CD4-positive, alpha-beta T cell treated with Interleukin-17A for 4 hours (primary cell): ENCODE measurements at regions not wholly inside any gene's neighbourhood (a gene's known extent, or its start where the extent isn't known, plus 50 kb on each side); places are given as distances from the start of the nearest gene placed in this dataset.
"Not testable (repeated sequence)": the region's sequence is repeated elsewhere in the genome, so short reads cannot be mapped to it uniquely, and the experiment has no call there.

Experiments
- DNase-seq: peaks from one replicate; pipeline ENCODE4 v3.0.0-alpha.2; 2020; ENCODE audit warnings: mixed read lengths

DNA sequence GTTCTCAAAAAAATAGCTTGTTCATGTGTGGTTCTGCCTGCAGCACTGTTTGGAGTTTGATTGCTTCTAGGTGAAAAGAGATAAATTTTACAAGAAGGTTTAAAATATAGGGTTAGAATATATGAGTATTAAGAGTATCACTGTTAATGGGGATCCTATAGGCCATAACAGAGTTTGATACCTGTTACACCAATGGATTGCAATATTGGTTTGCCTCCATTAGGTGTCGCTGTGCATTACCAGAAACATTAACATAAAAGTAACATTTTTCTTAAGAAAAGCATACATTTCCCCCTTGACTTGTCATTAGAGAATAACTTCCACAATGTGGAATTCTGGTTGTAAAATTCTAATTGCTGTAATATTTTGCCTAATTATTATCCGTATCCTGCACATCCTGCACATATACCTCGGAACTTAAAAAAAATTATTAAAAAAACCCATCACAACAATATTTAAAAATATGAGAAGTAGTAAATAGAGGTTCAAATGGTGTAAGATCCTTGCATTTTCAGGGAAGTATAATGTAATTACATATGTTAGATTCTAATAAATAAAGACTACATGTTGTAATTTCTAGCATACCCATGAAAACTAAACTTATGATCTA lies 63.0 kb downstream of the CYP4A11 start:
- peak; percentile 5 for DNase-seq

DNA sequence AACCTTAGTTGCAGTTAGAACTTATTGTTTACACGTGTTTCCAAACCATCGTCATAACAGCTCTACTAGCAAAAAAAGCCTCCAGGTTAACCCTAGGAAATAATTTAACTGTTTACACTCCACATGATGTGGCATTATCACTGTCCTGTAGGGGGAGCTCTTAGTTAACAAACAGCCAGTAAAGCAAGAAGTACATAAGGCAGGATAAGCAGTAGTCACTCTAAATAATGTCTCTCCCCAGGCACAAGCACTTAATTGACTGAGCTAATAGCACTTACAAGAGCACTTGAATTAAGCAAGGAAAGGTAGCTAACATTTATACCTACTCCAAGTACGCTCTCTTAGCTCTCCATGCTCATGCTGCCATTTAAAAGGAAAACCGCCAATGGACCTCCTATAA lies 65.2 kb downstream of the CYP4A11 start:
- not testable (repeated sequence) for DNase-seq
